GM21723 (cell line): ENCODE measurements at regions not wholly inside any gene's neighbourhood (a gene's known extent, or its start where the extent isn't known, plus 50 kb on each side); places are given as distances from the start of the nearest gene placed in this dataset.

Source experiments
- ATAC-seq: cut with Tn5 transposase; IDR thresholded peaks from one replicate; pipeline ENCODE4 v1.9.1; 2021; ENCODE audit warnings: mild to moderate bottlenecking, moderate library complexity; ENCODE audit not compliant: unreplicated experiment

- ATAC-seq = no peak
Observed at GRCh38 chr3:181173227-181173626, 183.7 kb upstream of the DNAJC19 start.

GRCh38 chr3:181134873-181135272, 145.3 kb upstream of the DNAJC19 start:
- no peak for ATAC-seq

- ATAC-seq = no peak
Observed at GRCh38 chr3:181133832-181134231, 144.3 kb upstream of the DNAJC19 start.

- no peak for ATAC-seq
Observed at GRCh38 chr3:181105646-181106045, 116.1 kb upstream of the DNAJC19 start.

GRCh38 chr3:181103605-181104004, 114.1 kb upstream of the DNAJC19 start:
- ATAC-seq = no peak

GRCh38 chr3:181086011-181086410, 96.5 kb upstream of the DNAJC19 start:
- ATAC-seq = no peak

GRCh38 chr3:181081930-181082329, 92.4 kb upstream of the DNAJC19 start:
- no peak for ATAC-seq

GRCh38 chr3:181076558-181076957, 87.0 kb upstream of the DNAJC19 start:
- ATAC-seq = no peak

GRCh38 chr3:181075098-181075497, 85.6 kb upstream of the DNAJC19 start:
- ATAC-seq = no peak

- ATAC-seq = no peak
Observed at GRCh38 chr3:181066143-181067087, 76.9 kb upstream of the DNAJC19 start.

GRCh38 chr3:181056136-181056732, 66.7 kb upstream of the DNAJC19 start:
- no peak for ATAC-seq

- no peak for ATAC-seq
Observed at GRCh38 chr3:181054538-181054937, 65.0 kb upstream of the DNAJC19 start.

GRCh38 chr3:181052256-181052655, 62.7 kb upstream of the DNAJC19 start:
- ATAC-seq = no peak

- ATAC-seq = no peak
Observed at GRCh38 chr3:181050738-181051137, 61.2 kb upstream of the DNAJC19 start.

GRCh38 chr3:181040030-181040429, 50.5 kb upstream of the DNAJC19 start:
- ATAC-seq = no peak
